ENCODE measurements at regions not wholly inside any gene's neighbourhood (a gene's known extent, or its start where the extent isn't known, plus 50 kb on each side); places are given as distances from the start of the nearest gene placed in this dataset.

DNA sequence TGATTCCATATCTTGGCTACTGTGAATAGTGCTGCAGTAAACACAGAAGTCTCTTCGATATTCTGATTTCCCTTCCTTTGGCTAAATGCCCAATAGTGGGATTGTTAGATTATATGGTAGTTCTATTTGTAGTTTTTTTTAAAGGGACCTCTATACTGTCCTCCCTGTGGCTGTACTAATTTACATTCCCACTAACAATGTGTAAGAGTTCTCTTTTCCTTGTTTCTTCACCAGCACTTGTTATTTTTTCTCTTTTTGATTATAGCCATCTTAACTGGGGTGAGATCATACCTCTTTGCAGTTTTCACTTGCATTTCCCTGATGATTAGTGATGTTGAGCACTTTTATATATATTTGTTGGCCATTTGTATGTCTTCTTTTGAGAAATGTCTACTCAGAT is 102.0 kb downstream of the CARTPT start:
- TF ChIP-seq, protein P1, sequence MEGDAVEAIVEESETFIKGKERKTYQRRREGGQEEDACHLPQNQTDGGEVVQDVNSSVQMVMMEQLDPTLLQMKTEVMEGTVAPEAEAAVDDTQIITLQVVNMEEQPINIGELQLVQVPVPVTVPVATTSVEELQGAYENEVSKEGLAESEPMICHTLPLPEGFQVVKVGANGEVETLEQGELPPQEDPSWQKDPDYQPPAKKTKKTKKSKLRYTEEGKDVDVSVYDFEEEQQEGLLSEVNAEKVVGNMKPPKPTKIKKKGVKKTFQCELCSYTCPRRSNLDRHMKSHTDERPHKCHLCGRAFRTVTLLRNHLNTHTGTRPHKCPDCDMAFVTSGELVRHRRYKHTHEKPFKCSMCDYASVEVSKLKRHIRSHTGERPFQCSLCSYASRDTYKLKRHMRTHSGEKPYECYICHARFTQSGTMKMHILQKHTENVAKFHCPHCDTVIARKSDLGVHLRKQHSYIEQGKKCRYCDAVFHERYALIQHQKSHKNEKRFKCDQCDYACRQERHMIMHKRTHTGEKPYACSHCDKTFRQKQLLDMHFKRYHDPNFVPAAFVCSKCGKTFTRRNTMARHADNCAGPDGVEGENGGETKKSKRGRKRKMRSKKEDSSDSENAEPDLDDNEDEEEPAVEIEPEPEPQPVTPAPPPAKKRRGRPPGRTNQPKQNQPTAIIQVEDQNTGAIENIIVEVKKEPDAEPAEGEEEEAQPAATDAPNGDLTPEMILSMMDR (IDR thresholded peaks at IDR 0.05): no peak
- TF ChIP-seq POLR2AphosphoS5 (IDR thresholded peaks at IDR 0.05) (no peak), POLR2A (IDR thresholded peaks at IDR 0.05) (no peak), EP300 (IDR thresholded peaks at IDR 0.05) (no peak)

Data from suprapubic skin (tissue), 4 donors.